ENCODE measurements at regions not wholly inside any gene's neighbourhood (a gene's known extent, or its start where the extent isn't known, plus 50 kb on each side); places are given as distances from the start of the nearest gene placed in this dataset.

- TF ChIP-seq CTCF (IDR thresholded peaks at IDR 0.05; ENCODE audit: insufficient read depth, low read depth, low read length, missing control alignments) = no peak
- no peak overlapping the region for H3K4me3 ChIP-seq (ENCODE audit: low read depth, low read length)
- no peak for DNase-seq (ENCODE audit: low read depth)
Observed at GRCh38 chrX:113892891-113893290, 691.0 kb upstream of the HTR2C start.

- DNase-seq (ENCODE audit: low read depth) = no peak
- no peak for TF ChIP-seq CTCF (IDR thresholded peaks at IDR 0.05; ENCODE audit: insufficient read depth, low read depth, low read length, missing control alignments)
- H3K4me3 ChIP-seq (ENCODE audit: low read depth, low read length) = no peak overlapping the region
Observed at GRCh38 chrX:113892401-113892800, 691.5 kb upstream of the HTR2C start.

GRCh38 chrX:113873056-113873455 lies 710.8 kb upstream of the HTR2C start:
- no peak for DNase-seq (ENCODE audit: low read depth)
- no peak overlapping the region for H3K4me3 ChIP-seq (ENCODE audit: low read depth, low read length)
- TF ChIP-seq CTCF (IDR thresholded peaks at IDR 0.05; ENCODE audit: insufficient read depth, low read depth, low read length, missing control alignments) = no peak

- TF ChIP-seq CTCF (IDR thresholded peaks at IDR 0.05; ENCODE audit: insufficient read depth, low read depth, low read length, missing control alignments) = no peak
- DNase-seq (ENCODE audit: low read depth) = no peak
- H3K4me3 ChIP-seq (ENCODE audit: low read depth, low read length) = no peak overlapping the region
Observed at GRCh38 chrX:113868711-113869110, 715.2 kb upstream of the HTR2C start.

GRCh38 chrX:113868177-113868576 lies 715.7 kb upstream of the HTR2C start:
- DNase-seq (ENCODE audit: low read depth) = peak; percentile 1
- TF ChIP-seq CTCF (IDR thresholded peaks at IDR 0.05; ENCODE audit: insufficient read depth, low read depth, low read length, missing control alignments) = no peak

GRCh38 chrX:113849408-113849807 lies 734.5 kb upstream of the HTR2C start:
- TF ChIP-seq CTCF (IDR thresholded peaks at IDR 0.05; ENCODE audit: insufficient read depth, low read depth, low read length, missing control alignments) = no peak
- H3K4me3 ChIP-seq (ENCODE audit: low read depth, low read length) = no peak overlapping the region
- no peak for DNase-seq (ENCODE audit: low read depth)

More at GRCh38 chrX:113868177-113868576, 715.7 kb upstream of the HTR2C start:
- H3K4me3 ChIP-seq (ENCODE audit: low read depth, low read length) = no peak overlapping the region
